ENCODE measurements at regions not wholly inside any gene's neighbourhood (a gene's known extent, or its start where the extent isn't known, plus 50 kb on each side); places are given as distances from the start of the nearest gene placed in this dataset.

GRCh38 chr3:64342940-64343688 is 117.8 kb upstream of the PRICKLE2 start:
- TF ChIP-seq CTCF (IDR thresholded peaks at IDR 0.05; ENCODE audit: borderline replicate concordance, extremely low read depth, low read length, poor library complexity, severe bottlenecking) = no peak
- TF ChIP-seq EZH2 (IDR thresholded peaks at IDR 0.05; ENCODE audit: borderline replicate concordance, low read depth, low read length, severe bottlenecking) = no peak
